Stomach (tissue), 4 donors: ENCODE measurements at regions not wholly inside any gene's neighbourhood (a gene's known extent, or its start where the extent isn't known, plus 50 kb on each side); places are given as distances from the start of the nearest gene placed in this dataset.

Experiments used
- CTCF ChIP-seq, 7 experiments: fragments of 450-650 bp in 4 of 7; fragments of 200-600 bp in 3 of 7; sonication (generic) in 3 of 7; IDR thresholded peaks; one replicate each; pipeline ENCODE4 v1.5.1; 2016 to 2019; ENCODE audit warnings: antibody characterized with exemption in 7 of 7, control low read depth in 2 of 7, mild to moderate bottlenecking in 1 of 7
- POLR2AphosphoS5 ChIP-seq, 3 donors: sonication (generic); formaldehyde crosslinking; IDR thresholded peaks; one replicate each; pipeline ENCODE4 v1.6.1; 2016; ENCODE audit warnings: antibody characterized with exemption in 3 of 3

GRCh38 chr5:109486200-109486804, 76.5 kb upstream of the PJA2 start:
- TF ChIP-seq CTCF (IDR thresholded peaks at IDR 0.05) = no peak
- no peak for TF ChIP-seq POLR2AphosphoS5 (IDR thresholded peaks at IDR 0.05)
